Stimulated activated CD8-positive, alpha-beta memory T cell treated with anti-CD3 and anti-CD28 coated beads, Interleukin-12 subunit alpha, Interleukin-12 subunit beta, amount 100 ng/mL, for 24 hours (primary cell): ENCODE measurements at regions not wholly inside any gene's neighbourhood (a gene's known extent, or its start where the extent isn't known, plus 50 kb on each side); places are given as distances from the start of the nearest gene placed in this dataset.

Source experiments
- DNase-seq: peaks from one replicate; pipeline ENCODE4 v3.0.0-alpha.2; 2020; ENCODE audit errors: extremely low read depth

DNA sequence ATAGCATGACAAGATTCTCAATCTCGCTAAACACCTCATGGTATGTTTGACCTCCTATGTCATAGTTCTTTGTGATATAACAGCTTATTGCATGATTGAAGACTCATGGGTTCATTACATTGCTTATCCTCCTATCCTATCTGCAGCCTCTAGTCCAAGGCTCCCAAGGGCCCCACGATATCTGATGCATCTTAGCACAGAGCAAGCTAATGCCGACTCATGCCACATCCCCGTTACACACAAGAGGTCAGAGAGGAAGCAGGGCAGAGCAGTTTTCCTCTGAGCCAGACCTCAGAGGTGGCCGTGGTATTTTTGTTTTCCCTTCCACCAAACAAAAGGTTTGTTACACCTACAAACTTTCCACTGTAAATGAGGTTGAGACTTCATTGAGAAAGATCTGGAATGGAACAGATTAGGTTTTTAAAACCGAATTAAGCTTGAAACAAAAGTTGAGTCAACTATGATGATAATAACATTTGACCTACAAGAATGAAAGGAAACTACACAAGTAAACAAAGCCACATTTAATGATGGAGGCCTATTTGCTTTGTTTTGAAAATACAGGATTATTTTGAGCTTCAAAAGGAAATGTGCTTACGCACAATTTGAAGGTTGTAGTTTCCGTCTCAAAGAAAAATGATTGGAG is 133.9 kb upstream of the MYLIP start:
- no peak for DNase-seq

DNA sequence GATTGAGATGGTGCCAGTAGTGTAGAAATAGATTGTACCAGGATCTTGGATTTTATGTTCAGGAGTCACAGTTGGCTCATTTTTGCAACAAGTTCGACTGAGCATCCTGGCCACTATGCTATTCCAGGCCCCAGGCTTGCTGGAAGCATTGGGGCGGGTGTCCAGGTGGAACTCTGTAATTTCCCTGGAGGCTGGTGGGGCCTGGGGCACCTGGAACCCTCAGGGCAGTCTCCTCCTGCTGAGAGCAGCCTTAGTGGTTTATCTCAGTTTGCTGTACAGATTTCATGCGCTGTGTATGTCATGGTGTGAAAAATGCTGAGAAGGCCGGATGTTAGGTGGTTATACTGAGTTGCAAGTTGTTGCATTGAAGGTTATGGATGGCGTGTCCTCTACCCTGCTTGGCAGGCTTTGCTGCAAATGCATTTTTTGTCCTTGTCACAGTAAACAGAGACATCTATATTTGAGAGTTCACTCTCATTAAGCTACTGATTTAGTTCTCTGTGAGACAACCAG is 135.1 kb upstream of the MYLIP start:
- no peak for DNase-seq

DNA sequence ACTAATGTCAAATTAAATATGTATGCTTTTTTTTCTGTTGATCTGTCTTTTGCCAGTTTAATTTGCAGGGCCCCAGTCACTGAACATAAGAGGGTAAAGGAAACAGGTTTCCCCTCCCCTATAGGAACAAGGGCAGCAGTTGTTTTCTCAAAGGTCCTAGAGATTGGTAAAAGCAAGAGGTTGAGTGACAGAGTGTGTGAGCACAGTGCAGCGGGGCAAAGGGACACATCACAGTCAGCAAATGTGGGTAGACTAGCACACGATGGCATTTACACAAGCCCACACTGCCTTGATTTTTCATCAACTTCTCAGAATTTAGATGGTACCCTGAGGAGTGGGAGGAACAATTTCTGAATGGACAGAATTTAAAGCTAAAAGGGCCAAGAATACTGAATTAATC is 138.7 kb upstream of the MYLIP start:
- DNase-seq, result no peak

DNA sequence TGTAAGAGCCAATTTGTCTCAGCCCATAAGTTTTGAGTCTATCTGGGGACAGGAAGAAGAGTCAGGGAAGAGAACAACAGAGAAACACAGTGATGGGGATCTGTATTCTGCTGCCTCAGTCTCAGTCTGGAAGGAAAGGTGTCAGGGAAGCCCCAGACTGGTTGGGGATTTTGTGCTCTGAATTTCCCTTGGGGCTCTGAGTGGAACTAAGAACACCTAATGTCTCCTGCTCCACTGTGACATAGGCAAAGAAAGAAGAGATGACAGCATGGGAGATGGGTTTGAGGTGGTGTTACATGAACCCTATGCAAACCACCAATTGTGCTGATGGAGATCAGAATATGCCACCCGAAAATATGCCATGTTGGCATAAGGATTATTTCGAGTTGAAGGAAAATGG is 139.5 kb upstream of the MYLIP start:
- DNase-seq, result no peak

DNA sequence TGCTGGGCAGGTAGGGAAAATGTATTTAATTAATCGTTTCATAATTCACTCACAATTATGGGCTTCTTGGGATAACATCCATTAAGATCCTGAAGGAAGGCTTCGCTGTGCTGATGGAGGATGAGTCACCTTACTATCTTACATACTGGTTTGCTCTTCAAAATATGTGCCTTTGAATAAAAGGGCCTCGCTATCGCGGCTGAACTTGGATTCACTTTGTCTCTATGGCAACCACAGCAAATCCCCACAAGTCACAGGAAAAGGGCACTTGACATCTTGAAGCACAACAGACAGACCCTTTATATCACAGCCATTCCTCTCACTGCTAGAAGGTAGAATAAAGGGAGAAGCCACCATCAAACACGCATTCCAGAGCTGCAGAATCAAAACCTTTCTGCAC is 141.3 kb upstream of the MYLIP start:
- DNase-seq, result no peak

DNA sequence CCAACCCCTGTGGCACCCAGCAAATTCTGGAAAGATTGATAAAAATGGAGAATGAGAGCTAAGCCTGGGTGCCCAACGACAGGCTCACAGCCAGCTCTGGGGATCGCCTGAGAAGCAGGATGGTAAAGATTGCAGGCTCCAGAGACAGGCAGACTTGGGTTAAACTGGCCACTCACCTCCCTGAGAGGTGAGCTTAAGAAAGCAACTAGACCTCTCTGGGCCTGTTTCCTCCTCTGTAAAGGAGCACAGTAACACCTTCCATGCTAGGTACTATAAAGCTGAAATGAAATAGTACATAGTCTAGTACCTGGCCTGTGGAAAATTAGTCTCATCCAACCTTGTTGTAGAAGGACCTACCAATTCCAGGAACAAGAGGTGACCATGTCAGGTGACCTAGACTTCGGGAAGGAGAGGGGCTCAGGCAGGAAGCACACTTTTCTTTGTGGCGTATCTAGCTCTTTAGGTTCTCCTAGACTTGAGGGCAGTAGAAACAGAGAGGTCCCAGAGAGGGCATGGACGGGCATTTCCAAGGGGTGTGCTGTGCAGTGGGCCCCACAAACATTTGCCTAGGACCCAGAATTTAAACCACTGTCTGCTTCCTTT is 142.8 kb upstream of the MYLIP start:
- DNase-seq, result no peak

DNA sequence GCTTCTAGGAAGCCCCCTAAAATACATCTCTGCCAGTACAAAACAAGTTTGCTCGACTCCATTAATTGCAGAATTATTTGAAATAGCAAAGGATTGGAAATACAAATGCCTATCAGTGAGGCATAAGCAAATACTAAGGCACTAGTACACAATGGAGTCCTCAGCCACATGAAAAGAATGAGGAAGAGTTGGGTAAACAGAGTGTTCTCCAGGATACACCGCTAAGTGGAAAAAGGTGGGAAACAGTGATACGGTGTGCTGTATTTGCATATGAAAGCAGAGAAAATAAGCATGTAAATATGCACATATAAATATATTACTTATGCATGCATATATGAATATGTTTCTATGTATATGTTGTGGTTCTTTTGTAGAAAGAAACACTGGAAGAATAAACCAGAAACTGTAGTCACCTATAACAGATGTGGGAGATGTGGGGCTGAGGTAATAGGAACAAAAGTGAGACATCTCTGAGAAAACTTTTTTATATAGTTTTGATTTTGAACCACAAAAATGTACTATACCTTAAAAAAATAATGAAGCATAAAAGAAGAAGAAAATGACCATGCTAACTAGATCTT is 143.4 kb upstream of the MYLIP start:
- DNase-seq, result no peak

DNA sequence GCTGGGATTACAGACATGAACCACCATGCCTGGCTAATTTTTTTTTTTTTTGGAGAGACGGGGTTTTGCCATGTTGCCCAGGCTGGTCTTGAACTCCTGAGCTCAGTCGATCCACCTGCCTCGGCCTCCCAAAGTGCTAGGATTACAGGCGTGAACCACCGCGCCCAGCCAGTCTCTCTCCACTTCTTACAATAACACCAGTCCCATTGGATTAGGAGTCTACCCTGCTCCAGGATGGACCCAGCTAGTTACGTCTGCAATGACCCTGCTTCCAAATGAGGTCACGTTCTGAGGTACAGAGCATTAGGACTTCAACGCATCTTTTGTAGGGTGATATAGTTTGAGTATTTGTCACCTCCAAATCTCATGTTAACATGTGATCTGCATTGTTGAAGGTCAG is 146.9 kb upstream of the MYLIP start:
- no peak for DNase-seq

DNA sequence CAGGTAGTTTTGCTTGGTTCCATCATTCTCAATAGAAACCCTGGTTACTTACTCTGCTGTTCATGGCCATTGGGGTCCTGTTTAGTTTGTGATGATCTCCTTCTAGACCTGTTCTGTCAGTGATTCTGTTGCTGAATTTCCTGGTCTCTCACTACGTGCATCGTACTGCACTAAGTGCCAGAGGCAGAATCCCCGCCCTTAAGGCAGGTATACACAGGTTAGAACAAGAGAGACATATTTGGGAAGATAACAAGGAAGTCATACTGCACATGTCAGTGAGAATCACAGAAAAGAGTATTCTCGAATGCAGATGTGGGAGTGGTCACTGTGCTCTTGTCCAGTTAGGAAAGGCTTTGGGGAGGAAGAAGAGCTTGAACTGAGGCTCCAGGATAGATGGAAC is 148.1 kb upstream of the MYLIP start:
- no peak for DNase-seq

DNA sequence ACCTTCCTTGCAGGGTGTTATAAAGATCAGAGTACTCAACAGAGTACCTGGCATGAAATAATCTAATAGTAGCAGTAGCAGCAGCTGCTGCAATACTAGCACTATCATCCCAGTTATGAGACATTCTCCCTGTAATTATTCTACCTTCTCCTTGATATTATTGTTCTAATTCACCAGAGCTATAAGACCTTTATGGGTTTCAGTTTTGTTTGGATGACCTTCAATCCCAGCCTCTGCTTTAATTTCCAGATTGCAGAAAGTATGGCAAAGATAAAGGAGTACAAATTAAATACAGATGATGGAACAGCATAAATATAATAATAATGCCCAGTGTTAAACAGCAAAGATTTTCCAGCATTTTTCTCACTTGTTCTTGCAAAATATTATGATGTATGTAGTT is 150.5 kb upstream of the MYLIP start:
- DNase-seq, result no peak

DNA sequence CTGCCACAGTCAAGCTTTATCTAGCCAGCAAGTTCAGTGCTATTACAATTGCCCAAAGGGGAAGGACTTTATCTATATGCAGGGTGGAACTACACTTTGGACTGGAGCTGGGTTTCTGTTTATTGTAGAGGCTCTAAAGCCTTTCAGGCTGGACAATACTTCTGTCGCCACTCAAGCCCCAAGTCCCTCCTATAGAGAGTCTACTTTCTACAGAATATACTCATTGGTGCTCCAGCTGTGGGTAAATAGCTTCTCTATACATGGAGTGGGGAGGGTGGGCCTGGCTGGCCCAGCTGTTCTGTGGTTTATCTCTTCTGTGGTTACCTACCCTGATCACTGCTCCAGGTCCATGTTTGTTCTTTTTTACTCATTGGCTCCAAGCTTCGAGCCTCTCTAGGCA is 151.8 kb upstream of the MYLIP start:
- no peak for DNase-seq

DNA sequence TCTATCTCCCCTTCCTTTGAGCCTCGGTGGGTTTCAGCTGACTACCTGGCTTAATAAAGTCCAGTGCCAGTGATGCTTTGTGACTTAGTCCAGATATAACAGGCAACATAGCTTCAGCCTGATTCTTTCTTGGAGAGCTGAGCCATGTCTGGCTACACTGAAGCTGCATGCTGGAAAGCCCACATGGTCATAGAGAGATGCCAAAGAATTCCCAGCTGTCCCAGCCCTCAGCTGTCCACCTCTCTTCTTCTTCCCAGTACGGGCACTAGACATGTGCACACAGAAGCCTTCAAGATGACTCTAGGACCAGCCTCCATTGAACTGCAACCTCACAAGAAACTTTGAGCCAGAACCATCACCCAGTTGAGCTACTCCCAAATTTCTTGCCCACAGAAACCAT is 154.1 kb upstream of the MYLIP start:
- no peak for DNase-seq

DNA sequence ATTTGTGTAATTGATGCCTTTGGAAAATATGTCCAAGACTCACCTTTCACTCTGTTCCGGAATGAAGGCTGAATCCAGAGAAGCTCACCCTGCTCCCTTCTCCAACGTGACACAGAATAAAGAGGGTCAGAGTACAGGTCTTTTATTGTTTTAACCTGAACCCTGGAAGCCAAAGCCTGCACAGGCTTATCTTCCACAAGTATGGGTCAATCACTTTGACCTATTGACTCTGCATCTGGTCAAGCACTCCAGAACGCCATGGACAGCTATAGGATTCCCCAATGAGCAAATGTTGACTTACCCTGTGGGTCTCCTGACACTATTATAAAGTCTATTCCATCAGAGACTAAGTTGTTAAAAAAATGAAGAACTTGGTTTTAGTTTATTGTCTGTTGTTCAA is 158.4 kb upstream of the MYLIP start:
- DNase-seq, result no peak

DNA sequence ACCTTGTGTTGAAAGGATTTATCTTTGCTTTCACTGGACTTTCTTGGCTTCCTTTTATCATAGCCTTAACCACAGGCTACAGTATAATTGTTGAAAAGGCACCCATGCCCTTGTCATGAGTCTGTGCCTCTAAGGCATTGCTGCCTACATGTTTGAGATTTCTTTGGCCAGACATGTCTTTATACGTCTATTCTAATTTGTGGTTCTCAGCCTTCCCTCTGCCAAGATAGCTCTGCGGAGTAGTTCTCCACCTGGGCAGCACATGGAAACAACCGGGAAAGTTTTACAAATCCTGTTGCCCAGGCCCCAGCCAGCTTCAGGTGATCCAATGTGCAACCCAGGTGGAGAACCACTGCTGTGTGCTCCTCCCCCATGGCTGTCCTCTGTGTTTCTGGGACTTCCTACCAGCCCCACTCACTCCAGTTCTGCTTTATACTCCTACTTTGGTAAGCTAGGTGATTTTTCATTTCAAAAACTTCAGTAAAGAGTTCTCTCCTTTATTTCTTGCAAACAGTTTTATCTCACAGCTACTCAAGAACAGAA is 159.6 kb upstream of the MYLIP start:
- no peak for DNase-seq

DNA sequence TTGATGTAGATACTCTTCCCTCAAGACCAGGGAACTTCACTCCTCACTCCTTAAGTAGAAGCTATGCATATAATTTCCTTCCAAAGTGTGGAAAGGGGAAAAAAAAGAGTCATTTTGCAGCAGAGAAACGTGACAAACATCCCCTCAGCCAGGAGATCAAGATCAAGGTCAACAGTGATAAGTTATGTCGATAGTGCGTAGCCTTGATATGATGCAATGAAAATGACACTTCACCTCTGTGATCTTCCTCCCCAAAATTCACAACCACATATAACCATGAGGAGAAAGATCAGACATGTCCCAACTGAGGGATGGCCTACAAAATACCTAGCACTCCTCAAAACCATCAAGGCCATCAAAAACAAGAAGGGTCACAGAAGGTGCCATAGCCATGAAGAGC is 160.4 kb upstream of the MYLIP start:
- no peak for DNase-seq

DNA sequence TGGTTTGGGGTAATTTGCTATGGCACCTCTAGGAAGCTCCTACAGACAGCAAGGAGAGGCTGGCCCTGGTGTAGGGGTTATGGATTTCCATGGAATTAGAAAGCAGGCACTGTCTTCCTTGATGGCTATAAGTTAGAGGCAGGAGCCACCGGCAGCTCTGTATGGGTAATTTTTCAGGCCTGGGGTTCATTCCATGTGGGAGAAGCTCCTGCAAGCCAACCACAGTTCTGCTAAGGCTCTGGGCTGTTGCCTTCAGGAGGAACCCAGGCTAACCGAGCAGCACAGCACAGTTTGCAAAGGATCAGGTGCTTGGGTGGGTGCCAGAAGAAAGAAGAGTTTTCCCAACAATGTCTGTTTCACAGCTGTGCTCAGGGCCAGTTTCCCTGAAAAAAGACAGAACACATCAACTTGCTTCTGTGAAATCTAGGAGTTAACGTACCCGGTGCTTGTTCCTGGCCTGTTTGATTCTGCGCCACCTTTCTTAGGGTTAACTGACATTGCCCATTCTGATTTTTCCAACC is 162.8 kb upstream of the MYLIP start:
- no peak for DNase-seq

DNA sequence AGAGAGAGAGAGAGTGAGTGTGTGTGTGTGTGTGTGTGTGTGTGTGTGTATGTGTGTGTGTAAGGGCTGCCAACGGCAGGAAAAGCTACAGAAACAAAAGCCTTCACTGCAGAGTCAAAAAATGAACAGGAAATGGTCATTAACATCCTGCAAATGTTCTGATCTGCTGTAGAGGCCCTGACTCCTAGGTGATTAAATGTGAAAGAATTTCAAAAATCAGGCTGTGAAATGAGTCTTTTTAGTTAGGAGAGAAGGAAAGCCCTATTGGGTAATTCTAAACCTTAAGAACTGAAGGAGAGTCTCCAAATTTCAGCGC is 166.5 kb upstream of the MYLIP start:
- DNase-seq, result no peak

DNA sequence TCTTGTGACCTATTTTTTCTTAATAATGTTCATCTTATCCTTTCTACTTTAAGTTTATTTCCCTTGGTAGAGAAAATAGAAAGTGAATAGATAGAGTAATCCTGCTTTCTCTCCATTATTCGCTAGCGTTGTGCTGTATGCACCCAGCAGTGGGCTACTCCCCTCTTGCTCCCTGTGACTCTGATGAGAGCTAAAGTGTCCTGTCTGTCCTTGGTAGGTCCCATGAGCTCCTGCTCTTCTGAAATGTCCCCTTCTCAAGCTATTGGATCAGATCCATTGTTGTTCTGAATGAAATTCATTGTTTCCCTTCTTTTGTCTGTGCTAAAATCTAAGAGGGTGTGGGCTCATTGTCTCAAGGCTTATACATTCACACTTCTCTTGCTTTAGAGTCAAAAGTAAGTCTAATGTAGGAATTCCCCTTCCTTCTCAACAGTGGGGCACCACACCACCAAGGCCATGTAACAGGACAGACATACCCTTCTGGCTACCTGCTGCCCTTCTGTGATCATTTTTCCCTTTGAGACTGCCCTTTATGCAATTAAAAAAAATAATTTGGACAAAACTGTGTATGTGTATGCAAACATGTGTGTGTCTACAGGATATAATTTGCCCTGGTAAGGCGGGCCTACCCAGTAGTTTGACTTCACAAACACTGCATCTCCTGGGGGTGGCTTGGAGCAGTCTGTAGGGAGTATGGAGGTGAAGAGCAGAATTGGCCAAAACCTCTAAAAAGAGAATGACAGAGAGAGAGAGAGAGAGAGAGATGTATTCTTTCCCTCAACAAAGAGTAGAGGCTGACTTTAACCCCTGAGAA is 167.0 kb upstream of the MYLIP start:
- DNase-seq, result no peak

DNA sequence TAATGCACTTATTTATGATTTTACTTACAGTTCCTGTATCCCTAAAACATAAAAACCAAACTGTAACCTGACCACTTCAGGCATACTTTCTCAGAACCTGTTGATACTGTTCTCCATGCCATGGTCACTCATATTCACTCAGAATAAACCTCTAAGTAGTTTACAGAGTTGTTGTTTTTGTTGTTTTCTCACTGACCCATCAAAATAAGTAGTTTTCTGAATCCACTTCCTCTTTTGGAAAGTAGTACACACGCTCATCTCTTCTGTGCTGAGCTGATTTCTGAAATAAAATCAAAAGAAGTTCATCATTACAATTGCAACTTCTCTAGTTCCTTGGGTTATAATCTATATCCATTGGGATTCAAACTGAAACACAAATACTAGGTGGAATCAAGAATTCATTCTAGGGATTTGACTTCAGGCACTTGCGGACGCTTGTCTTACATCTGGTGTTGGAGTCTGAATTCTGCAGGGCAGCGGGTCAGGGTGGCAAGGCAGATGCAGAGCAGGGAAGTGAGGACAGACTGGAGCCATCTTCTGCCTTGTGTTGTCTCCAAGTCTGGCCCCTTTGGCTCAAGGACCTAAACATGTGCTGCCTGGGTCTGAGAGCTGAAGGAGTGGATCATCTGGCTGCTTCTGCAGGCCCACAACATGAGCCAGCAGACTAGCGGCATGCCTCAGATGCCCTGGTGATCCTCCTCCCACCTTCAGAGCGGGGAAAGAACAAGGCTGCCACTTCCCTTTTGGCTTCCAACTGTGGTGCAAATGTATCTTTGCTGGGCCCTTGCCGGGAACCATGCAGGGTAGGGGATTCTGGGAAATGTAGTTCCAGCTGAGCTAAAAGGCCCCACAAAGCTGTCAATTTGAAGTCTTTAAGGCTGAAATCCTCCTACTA is 167.9 kb upstream of the MYLIP start:
- DNase-seq, result no peak

DNA sequence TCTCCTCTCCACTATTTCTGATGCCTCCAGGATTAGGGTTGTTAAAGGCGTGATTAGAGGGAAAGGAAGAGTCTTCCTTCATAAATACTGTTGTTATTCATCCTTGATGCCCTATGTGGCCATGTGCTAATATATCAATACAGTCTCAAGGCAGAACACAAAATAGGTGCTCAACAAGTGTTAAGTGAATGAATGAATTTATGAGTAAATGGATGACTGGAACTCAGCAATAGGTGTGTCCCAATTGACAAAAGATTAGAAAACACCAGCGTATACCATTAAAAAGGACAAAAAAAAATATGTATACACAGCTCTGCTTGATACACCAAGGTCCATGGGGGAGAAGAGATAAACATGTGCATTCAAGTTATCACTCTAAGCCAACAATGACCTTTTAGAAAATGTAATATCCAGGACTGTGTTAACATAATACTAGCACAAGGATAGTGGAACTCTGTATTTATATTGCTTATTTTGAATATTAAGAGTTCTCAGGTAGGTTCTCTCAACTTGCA is 171.2 kb upstream of the MYLIP start:
- no peak for DNase-seq
